ENCODE measurements at regions not wholly inside any gene's neighbourhood (a gene's known extent, or its start where the extent isn't known, plus 50 kb on each side); places are given as distances from the start of the nearest gene placed in this dataset.

DNA sequence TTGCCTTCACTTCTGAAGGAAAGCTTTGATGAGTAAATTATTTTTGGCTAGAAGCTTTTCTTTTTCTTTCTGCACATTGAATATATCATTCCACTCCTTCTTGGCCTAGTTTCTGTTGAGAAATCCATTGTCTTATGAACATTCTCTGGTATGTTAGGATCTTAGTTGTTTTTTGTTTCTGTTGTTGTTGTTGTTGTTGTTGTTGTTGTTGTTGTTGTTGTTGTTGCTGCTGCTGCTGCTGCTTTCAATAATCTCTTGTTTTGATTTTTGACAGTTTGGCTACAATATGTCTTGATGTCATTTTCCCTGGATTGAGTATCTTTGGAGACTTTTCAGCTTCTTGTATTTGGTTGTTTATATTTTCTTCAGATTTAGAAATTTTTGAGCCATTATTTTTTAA is 836.5 kb upstream of the MAN1A1 start:
- no peak overlapping the region for H3K27ac ChIP-seq (ENCODE audit: low read length)
- no peaks in the 10 kb centered on the region for H3K4me1 ChIP-seq (ENCODE audit: control insufficient read depth, insufficient read depth, low read length)
- DNase-seq = no peak
- H3K9me3 ChIP-seq (replicated peaks; ENCODE audit: control insufficient read depth, low read depth, low read length) = no peaks in the 10 kb centered on the region
- no peaks in the 10 kb centered on the region for H3K36me3 ChIP-seq (ENCODE audit: control insufficient read depth, insufficient read depth, low read length)
- no peaks in the 10 kb centered on the region for H3K27me3 ChIP-seq (ENCODE audit: control insufficient read depth, insufficient read depth, low read length)
- H3K4me3 ChIP-seq (ENCODE audit: low read length) = no peak overlapping the region

GRCh38 chr6:120173250-120173649 is 823.7 kb upstream of the MAN1A1 start:
- H3K4me3 ChIP-seq (ENCODE audit: low read length) = no peak overlapping the region
- no peaks in the 10 kb centered on the region for H3K36me3 ChIP-seq (ENCODE audit: control insufficient read depth, insufficient read depth, low read length)
- H3K27me3 ChIP-seq (ENCODE audit: control insufficient read depth, insufficient read depth, low read length) = no peaks in the 10 kb centered on the region
- H3K27ac ChIP-seq (ENCODE audit: low read length) = no peak overlapping the region
- H3K4me1 ChIP-seq (ENCODE audit: control insufficient read depth, insufficient read depth, low read length) = no peaks in the 10 kb centered on the region
- DNase-seq = no peak
- WGBS (ENCODE audit: insufficient coverage) = 70% methylated on average over 2 of the region's 2 CpGs
- no peaks in the 10 kb centered on the region for H3K9me3 ChIP-seq (replicated peaks; ENCODE audit: control insufficient read depth, low read depth, low read length)

- no peak for DNase-seq
- Histone ChIP-seq H3K4me1 (ENCODE audit: control insufficient read depth, insufficient read depth, low read length) (no peaks in the 10 kb centered on the region), H3K27me3 (ENCODE audit: control insufficient read depth, insufficient read depth, low read length) (no peaks in the 10 kb centered on the region), H3K27ac (ENCODE audit: low read length) (no peak overlapping the region), H3K4me3 (ENCODE audit: low read length) (no peak overlapping the region), H3K9me3 (replicated peaks; ENCODE audit: control insufficient read depth, low read depth, low read length) (no peaks in the 10 kb centered on the region), H3K36me3 (ENCODE audit: control insufficient read depth, insufficient read depth, low read length) (no peaks in the 10 kb centered on the region)
- no CpG with 5 or more reads among the region's 4 CpGs for WGBS (ENCODE audit: insufficient coverage)
These were observed 815.0 kb upstream of the MAN1A1 start for GRCh38 chr6:120164531-120164930.

- DNase-seq = no peak
- H3K9me3 ChIP-seq (replicated peaks; ENCODE audit: control insufficient read depth, low read depth, low read length) = no peaks in the 10 kb centered on the region
- H3K36me3 ChIP-seq (ENCODE audit: control insufficient read depth, insufficient read depth, low read length) = no peaks in the 10 kb centered on the region
- H3K27ac ChIP-seq (ENCODE audit: low read length) = no peak overlapping the region
- H3K4me1 ChIP-seq (ENCODE audit: control insufficient read depth, insufficient read depth, low read length) = no peaks in the 10 kb centered on the region
- no peaks in the 10 kb centered on the region for H3K27me3 ChIP-seq (ENCODE audit: control insufficient read depth, insufficient read depth, low read length)
- no peak overlapping the region for H3K4me3 ChIP-seq (ENCODE audit: low read length)
These were observed 808.3 kb upstream of the MAN1A1 start for GRCh38 chr6:120157873-120158272.

DNA sequence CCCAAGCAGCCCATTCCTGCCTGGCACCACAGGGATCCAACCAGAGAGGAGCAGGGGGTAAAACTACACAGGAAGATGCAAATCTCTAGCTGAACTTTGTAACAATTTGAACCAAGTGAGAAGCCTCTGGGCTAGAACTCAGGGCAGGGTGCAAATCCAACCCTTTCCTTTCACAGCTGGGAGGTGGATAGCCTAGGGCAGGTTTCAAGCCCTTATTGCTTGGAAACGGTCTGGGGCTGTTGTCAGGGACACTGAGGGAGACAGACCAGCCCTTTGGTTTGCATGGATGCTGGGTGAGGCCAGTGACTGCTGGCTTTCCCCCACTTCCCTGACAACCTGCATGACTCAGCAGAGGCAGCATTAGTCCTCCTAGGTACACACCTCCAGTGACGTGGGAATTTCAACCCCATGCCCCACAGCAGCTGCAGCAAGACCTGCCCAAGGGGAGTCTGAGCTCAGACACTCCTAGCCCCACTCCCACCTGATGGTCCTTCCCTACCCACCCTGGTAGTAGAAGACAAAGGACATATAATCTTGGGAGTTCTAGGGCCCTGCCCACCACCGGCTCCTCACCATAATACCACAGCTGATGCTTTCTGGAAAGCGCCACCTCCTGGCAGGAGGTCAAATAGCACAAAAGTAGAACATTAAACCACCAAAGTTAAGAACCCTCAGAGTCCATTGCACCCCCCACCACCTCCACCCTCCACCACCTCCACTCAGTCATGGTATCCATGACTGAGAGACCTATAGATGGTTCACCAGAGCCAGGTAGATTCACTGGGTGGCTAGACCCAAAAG is 797.7 kb upstream of the MAN1A1 start:
- DNase-seq = no peak
- no peak overlapping the region for H3K4me3 ChIP-seq (ENCODE audit: low read length)
- no peak overlapping the region for H3K27ac ChIP-seq (ENCODE audit: low read length)
- no peaks in the 10 kb centered on the region for H3K9me3 ChIP-seq (replicated peaks; ENCODE audit: control insufficient read depth, low read depth, low read length)
- H3K27me3 ChIP-seq (ENCODE audit: control insufficient read depth, insufficient read depth, low read length) = no peaks in the 10 kb centered on the region
- no peaks in the 10 kb centered on the region for H3K36me3 ChIP-seq (ENCODE audit: control insufficient read depth, insufficient read depth, low read length)
- H3K4me1 ChIP-seq (ENCODE audit: control insufficient read depth, insufficient read depth, low read length) = no peaks in the 10 kb centered on the region
- WGBS (ENCODE audit: insufficient coverage) = 92% methylated on average over 2 of the region's 4 CpGs

DNA sequence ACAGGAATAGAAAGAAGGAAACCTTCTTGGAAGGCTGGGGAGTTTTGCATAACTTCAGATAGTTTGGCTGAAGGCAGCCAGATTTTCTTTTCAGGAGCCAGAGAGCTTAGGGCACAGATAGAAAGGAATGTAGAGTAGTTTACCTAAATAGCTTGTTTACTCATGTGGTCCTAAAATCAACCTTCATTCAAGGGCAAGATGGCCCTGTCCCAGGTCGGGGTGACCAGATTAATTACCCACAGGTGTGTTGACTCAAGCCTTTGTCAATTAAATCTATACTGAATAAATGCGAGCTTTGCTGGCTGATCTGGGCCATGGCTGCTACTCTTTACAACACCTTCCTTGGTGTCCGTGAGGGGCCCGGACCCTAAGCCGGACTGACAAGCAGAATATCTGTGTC is 792.0 kb upstream of the MAN1A1 start:
- Histone ChIP-seq H3K4me3 (ENCODE audit: low read length) (no peak overlapping the region), H3K36me3 (ENCODE audit: control insufficient read depth, insufficient read depth, low read length) (no peaks in the 10 kb centered on the region), H3K4me1 (ENCODE audit: control insufficient read depth, insufficient read depth, low read length) (no peaks in the 10 kb centered on the region), H3K27ac (ENCODE audit: low read length) (no peak overlapping the region), H3K27me3 (ENCODE audit: control insufficient read depth, insufficient read depth, low read length) (no peaks in the 10 kb centered on the region), H3K9me3 (replicated peaks; ENCODE audit: control insufficient read depth, low read depth, low read length) (no peaks in the 10 kb centered on the region)
- 88% methylated on average over 4 of the region's 5 CpGs for WGBS (ENCODE audit: insufficient coverage)
- no peak for DNase-seq

- Histone ChIP-seq H3K36me3 (ENCODE audit: control insufficient read depth, insufficient read depth, low read length) (no peaks in the 10 kb centered on the region), H3K9me3 (replicated peaks; ENCODE audit: control insufficient read depth, low read depth, low read length) (no peaks in the 10 kb centered on the region), H3K4me3 (ENCODE audit: low read length) (no peak overlapping the region), H3K27me3 (ENCODE audit: control insufficient read depth, insufficient read depth, low read length) (no peaks in the 10 kb centered on the region), H3K27ac (ENCODE audit: low read length) (no peak overlapping the region), H3K4me1 (ENCODE audit: control insufficient read depth, insufficient read depth, low read length) (no peaks in the 10 kb centered on the region)
- WGBS (ENCODE audit: insufficient coverage) = no CpG with 5 or more reads among the region's 2 CpGs
- DNase-seq = no peak
These were observed 787.9 kb upstream of the MAN1A1 start for GRCh38 chr6:120137492-120137891.

DNA sequence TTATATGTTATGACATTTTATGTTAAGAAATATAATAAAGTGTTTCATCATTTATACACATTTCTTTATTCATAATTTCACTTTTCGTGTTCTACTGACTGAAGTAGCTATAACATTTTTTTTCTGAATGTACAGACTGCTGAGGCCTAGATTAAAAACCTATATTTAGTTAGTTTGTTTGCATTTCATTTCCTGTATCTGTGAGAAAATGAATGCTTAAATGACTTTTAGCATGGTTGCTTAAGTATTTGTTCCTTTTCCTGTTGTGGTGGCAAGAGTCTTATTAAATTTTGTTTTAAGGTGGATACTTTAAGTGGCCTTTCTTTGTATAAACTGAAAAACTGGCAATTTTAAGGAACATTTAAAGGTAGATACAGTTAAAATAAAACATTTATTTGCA is 779.7 kb upstream of the MAN1A1 start:
- no peaks in the 10 kb centered on the region for H3K4me1 ChIP-seq (ENCODE audit: control insufficient read depth, insufficient read depth, low read length)
- no CpG with 5 or more reads among the region's 1 CpG for WGBS (ENCODE audit: insufficient coverage)
- no peaks in the 10 kb centered on the region for H3K27me3 ChIP-seq (ENCODE audit: control insufficient read depth, insufficient read depth, low read length)
- no peak overlapping the region for H3K27ac ChIP-seq (ENCODE audit: low read length)
- H3K4me3 ChIP-seq (ENCODE audit: low read length) = no peak overlapping the region
- no peak for DNase-seq
- H3K9me3 ChIP-seq (replicated peaks; ENCODE audit: control insufficient read depth, low read depth, low read length) = no peaks in the 10 kb centered on the region
- no peaks in the 10 kb centered on the region for H3K36me3 ChIP-seq (ENCODE audit: control insufficient read depth, insufficient read depth, low read length)

GRCh38 chr6:120122401-120122800 is 772.8 kb upstream of the MAN1A1 start:
- Histone ChIP-seq H3K27me3 (ENCODE audit: control insufficient read depth, insufficient read depth, low read length) (no peaks in the 10 kb centered on the region), H3K4me3 (ENCODE audit: low read length) (no peak overlapping the region), H3K9me3 (replicated peaks; ENCODE audit: control insufficient read depth, low read depth, low read length) (no peaks in the 10 kb centered on the region), H3K4me1 (ENCODE audit: control insufficient read depth, insufficient read depth, low read length) (no peaks in the 10 kb centered on the region), H3K27ac (ENCODE audit: low read length) (no peak overlapping the region), H3K36me3 (ENCODE audit: control insufficient read depth, insufficient read depth, low read length) (no peaks in the 10 kb centered on the region)
- DNase-seq = no peak
- no CpG with 5 or more reads among the region's 2 CpGs for WGBS (ENCODE audit: insufficient coverage)

DNA sequence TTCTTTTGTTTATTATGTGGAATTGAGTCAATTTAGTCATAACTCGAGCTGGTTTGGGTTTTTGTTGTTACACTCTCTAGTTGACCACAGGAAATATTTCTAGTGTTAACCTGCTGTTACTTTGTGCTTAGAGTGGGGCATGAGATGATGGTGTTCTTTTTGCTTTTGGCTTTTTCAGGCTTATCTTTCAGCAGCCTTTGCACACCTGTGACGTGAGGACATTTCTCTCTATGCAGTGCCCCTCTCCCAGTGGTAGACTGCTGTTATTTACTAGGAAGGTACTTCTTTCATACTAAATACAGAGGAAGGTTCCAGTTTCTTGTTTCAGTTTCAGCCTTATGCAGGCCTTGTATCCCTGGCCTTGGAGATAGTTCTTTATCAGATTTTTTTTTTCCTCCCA is 766.8 kb upstream of the MAN1A1 start:
- DNase-seq = no peak
- WGBS (ENCODE audit: insufficient coverage) = no CpG with 5 or more reads among the region's 2 CpGs
- H3K27me3 ChIP-seq (ENCODE audit: control insufficient read depth, insufficient read depth, low read length) = no peaks in the 10 kb centered on the region
- no peaks in the 10 kb centered on the region for H3K36me3 ChIP-seq (ENCODE audit: control insufficient read depth, insufficient read depth, low read length)
- no peaks in the 10 kb centered on the region for H3K4me1 ChIP-seq (ENCODE audit: control insufficient read depth, insufficient read depth, low read length)
- no peaks in the 10 kb centered on the region for H3K9me3 ChIP-seq (replicated peaks; ENCODE audit: control insufficient read depth, low read depth, low read length)
- H3K4me3 ChIP-seq (ENCODE audit: low read length) = no peak overlapping the region
- no peak overlapping the region for H3K27ac ChIP-seq (ENCODE audit: low read length)

- no peak for DNase-seq
- no peaks in the 10 kb centered on the region for H3K4me1 ChIP-seq (ENCODE audit: control insufficient read depth, insufficient read depth, low read length)
- no peaks in the 10 kb centered on the region for H3K36me3 ChIP-seq (ENCODE audit: control insufficient read depth, insufficient read depth, low read length)
- H3K27me3 ChIP-seq (ENCODE audit: control insufficient read depth, insufficient read depth, low read length) = no peaks in the 10 kb centered on the region
- no peaks in the 10 kb centered on the region for H3K9me3 ChIP-seq (replicated peaks; ENCODE audit: control insufficient read depth, low read depth, low read length)
- H3K4me3 ChIP-seq (ENCODE audit: low read length) = no peak overlapping the region
- no peak overlapping the region for H3K27ac ChIP-seq (ENCODE audit: low read length)
These were observed 763.4 kb upstream of the MAN1A1 start for GRCh38 chr6:120112980-120113379.
